PFSK-1 (cell line): ENCODE measurements at regions not wholly inside any gene's neighbourhood (a gene's known extent, or its start where the extent isn't known, plus 50 kb on each side); places are given as distances from the start of the nearest gene placed in this dataset.

ENCODE experiments used
- FOXP2 ChIP-seq: optimal IDR thresholded peaks from 2 replicates; pipeline ENCODE3; 2011; ENCODE audit warnings: borderline replicate concordance, control low read depth, inconsistent platforms; ENCODE audit not compliant: insufficient read depth; ENCODE audit errors: extremely low read length, extremely low read depth
- POLR2AphosphoS5 ChIP-seq: IDR thresholded peaks from 2 replicates; pipeline ENCODE4 v1.6.1; 2012; ENCODE audit warnings: low read depth, mild to moderate bottlenecking, control low read depth, low read length, moderate library complexity
- SIN3A ChIP-seq: IDR thresholded peaks from 2 replicates; pipeline ENCODE4 v1.6.1; 2012; ENCODE audit warnings: mild to moderate bottlenecking, low read length, moderate library complexity, borderline replicate concordance; ENCODE audit not compliant: insufficient read depth
- TAF1 ChIP-seq: IDR thresholded peaks from 2 replicates; pipeline ENCODE4 v1.6.1; 2012; ENCODE audit warnings: low read length, control low read depth, borderline replicate concordance; ENCODE audit not compliant: insufficient read depth
- TF ChIP-seq, protein P1 (sequence below), 2 experiments: IDR thresholded peaks; 2 replicates each; pipeline versions ENCODE4 v1.6.1 to v1.8.0; 2011 to 2012; ENCODE audit warnings: low read depth in 2 of 2, low read length in 2 of 2, control low read depth in 1 of 2, inconsistent platforms in 1 of 2, mild to moderate bottlenecking in 1 of 2, moderate library complexity in 1 of 2; ENCODE audit not compliant: insufficient read depth in 1 of 2

DNA sequence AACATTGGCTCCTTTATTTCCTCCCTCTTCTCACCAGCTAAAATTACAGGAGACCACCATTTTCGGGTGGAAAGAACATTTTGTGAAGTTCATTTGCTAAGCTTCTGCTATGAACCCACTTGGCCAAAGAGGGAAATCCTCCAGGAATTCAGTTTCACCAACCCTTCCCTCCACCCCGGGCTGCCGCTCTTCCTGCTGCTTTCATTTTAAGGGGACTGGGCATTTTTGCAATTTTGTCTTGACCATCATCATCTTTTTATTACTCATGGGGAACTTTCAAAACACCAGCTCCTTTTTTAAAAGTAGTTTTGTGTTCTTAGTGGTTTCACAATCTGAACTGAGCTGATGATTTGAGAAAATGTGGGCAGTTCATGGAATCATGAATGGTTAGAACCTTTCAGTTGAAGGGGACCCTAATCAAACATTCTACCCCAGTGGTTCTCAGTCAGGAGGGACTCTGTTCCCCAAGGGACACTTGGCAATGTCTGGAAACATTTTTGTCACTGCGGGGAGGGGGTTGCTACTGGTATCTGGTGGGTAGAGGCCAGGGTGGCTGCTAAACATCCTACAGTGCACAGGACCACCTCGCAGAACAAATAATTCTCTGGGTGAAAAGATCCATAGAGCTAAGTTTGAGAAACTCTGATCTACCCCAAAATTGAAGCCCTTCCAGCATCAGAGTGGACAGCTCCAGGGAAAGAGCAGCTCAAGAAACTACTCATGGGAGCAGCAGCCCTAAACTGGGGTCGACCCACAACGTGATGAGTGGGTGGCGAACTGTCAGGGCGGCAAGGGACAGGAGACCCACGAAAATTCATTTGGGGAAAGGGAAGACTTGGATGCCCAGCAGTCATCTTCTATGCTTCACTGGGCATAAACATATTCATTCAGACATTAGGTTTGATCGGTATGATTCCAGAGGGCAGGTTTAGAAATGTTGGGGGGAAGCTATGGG lies 92.9 kb downstream of the ACKR3 start:
- TF ChIP-seq FOXP2 = no peak
- TF ChIP-seq POLR2AphosphoS5 = no peak
- TF ChIP-seq, protein P1, sequence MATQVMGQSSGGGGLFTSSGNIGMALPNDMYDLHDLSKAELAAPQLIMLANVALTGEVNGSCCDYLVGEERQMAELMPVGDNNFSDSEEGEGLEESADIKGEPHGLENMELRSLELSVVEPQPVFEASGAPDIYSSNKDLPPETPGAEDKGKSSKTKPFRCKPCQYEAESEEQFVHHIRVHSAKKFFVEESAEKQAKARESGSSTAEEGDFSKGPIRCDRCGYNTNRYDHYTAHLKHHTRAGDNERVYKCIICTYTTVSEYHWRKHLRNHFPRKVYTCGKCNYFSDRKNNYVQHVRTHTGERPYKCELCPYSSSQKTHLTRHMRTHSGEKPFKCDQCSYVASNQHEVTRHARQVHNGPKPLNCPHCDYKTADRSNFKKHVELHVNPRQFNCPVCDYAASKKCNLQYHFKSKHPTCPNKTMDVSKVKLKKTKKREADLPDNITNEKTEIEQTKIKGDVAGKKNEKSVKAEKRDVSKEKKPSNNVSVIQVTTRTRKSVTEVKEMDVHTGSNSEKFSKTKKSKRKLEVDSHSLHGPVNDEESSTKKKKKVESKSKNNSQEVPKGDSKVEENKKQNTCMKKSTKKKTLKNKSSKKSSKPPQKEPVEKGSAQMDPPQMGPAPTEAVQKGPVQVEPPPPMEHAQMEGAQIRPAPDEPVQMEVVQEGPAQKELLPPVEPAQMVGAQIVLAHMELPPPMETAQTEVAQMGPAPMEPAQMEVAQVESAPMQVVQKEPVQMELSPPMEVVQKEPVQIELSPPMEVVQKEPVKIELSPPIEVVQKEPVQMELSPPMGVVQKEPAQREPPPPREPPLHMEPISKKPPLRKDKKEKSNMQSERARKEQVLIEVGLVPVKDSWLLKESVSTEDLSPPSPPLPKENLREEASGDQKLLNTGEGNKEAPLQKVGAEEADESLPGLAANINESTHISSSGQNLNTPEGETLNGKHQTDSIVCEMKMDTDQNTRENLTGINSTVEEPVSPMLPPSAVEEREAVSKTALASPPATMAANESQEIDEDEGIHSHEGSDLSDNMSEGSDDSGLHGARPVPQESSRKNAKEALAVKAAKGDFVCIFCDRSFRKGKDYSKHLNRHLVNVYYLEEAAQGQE (IDR thresholded peaks at IDR 0.05; ENCODE audit: insufficient read depth in 1 of 2, low read depth in 2 of 2, low read length in 2 of 2) = no peak
- TF ChIP-seq TAF1 = no peak

DNA sequence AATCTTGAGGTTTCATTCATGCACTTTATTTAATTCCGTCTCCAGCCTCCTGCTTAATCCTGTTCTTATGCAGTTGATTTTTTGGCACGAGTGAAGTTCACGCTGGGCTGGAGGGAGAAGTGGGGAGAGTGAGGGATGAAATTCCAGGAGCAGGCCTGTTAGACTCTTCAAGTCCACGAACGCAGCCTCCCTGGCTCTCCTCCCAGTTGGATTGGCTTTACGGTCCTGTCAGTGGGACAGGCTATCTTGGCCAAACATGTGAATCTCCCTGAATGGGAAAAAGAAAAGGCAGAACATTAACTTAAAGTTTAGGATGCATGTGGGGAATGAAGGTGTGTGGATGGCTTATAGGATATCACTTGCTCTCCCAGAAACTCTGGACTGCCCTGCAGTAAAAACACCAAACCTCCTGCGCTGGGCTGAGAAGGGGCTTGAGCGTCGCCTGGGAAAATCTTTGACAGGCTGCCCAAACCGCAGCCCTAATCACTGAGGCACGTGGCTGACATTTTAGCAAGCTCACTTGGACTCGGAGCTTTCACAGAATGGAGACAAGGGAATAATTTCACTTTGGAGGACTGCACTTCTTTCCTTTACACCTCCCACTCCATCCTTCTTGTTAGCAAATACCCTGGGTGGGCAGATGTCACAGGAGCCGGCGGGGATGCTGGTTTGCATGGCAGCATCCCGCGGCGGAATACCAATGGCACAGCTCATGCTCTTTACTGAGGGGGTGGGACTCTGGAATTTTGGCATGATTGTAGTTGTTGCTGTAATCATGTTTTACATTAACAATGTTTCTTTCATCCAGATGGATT lies 93.9 kb downstream of the ACKR3 start:
- no peak for TF ChIP-seq FOXP2
- TF ChIP-seq, protein P1 (IDR thresholded peaks at IDR 0.05; ENCODE audit: insufficient read depth in 1 of 2, low read depth in 2 of 2, low read length in 2 of 2) = no peak
- TF ChIP-seq TAF1 = no peak
- TF ChIP-seq POLR2AphosphoS5 = no peak
- TF ChIP-seq SIN3A = no peak

DNA sequence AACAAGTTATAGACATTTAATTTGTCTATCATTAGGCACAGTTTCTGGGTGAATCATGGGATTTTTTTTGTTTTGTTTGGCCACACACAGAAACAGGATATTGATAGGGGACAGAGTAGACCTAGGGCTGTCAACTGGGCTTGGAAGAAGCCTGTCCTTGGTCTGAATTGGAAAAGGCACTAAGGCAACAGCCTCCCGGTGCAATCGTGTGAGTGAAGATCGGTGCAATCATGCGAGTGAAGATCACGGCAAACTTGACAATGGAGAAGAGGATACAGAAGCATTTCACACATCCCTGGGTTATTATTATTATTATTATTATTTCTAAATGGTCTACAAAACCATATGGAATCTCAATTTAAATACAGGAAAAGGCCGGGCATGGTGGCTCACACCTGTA lies 94.5 kb downstream of the ACKR3 start:
- no peak for TF ChIP-seq SIN3A
- no peak for TF ChIP-seq TAF1
- TF ChIP-seq, protein P1 (IDR thresholded peaks at IDR 0.05; ENCODE audit: insufficient read depth in 1 of 2, low read depth in 2 of 2, low read length in 2 of 2) = no peak
- no peak for TF ChIP-seq POLR2AphosphoS5
- no peak for TF ChIP-seq FOXP2

DNA sequence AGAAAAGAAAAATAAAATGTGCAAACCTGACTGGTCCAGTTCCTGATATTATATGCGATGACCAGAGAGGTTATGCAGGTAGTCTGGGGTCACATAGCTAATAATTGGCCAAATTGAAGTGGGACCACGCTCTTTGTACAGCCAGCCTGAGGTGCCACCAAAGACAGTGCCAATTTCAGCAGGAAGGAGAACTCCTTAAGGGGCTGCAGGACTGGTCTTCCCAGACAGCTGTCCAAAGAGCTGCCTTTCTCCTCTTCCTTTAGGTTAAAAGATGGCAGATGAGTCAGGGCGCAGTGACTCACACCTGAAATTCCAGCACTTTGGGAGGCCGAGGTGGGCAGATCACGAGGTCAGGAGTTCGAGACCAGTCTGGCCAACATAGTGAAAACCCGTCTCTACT lies 95.5 kb downstream of the ACKR3 start:
- TF ChIP-seq FOXP2 = no peak
- TF ChIP-seq, protein P1 (IDR thresholded peaks at IDR 0.05; ENCODE audit: insufficient read depth in 1 of 2, low read depth in 2 of 2, low read length in 2 of 2) = no peak
- TF ChIP-seq POLR2AphosphoS5 = no peak
- TF ChIP-seq TAF1 = no peak
- TF ChIP-seq SIN3A = no peak
